ENCODE measurements at regions not wholly inside any gene's neighbourhood (a gene's known extent, or its start where the extent isn't known, plus 50 kb on each side); places are given as distances from the start of the nearest gene placed in this dataset.

GRCh38 chr9:90444609-90445204 lies 197.9 kb downstream of the DIRAS2 start:
- no peak for DNase-seq

- no peak for DNase-seq
Observed at GRCh38 chr9:90445391-90445790, 197.2 kb downstream of the DIRAS2 start.

GRCh38 chr9:90446200-90446948 lies 196.2 kb downstream of the DIRAS2 start:
- no peak for DNase-seq

DNA sequence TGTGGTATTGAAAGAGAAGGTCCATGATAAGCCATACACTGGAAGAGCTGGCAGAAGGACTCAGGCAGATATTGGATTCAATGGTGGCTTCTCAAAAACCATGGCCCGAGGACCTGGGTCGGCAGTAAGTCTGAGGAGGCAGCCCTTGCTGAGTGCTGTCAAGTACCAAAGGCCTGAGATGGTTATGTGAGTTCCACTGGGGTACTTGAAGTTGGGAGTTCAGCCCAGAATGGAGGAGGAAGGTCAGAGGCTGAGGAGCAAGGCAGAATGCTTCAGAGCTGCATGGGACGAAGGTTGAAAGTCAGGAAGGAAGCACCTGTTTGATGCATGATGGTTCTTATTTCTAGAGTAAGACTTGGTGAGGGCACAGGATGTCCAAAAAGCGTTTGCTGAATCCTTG lies 194.9 kb downstream of the DIRAS2 start:
- DNase-seq = no peak

GRCh38 chr9:90449213-90449925 lies 193.3 kb downstream of the DIRAS2 start:
- DNase-seq = no peak

DNA sequence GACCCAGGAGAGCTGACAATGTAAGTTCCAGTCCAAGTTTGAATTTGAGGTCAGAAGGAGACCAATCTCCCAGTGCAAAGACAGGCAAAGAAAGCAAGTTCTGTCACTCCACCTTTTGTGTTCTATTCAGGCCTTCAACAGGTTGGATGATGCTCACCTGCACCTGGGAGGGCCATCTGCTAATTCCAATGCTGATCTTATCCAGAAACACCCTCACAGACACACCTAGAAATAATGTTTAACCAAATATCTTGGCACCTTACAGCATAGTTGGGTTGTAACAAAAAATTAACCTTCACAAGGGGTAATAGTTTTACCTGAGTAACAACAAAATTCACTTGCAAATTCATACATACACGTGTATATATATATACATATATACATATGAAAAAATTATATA lies 190.8 kb downstream of the DIRAS2 start:
- DNase-seq = no peak

DNA sequence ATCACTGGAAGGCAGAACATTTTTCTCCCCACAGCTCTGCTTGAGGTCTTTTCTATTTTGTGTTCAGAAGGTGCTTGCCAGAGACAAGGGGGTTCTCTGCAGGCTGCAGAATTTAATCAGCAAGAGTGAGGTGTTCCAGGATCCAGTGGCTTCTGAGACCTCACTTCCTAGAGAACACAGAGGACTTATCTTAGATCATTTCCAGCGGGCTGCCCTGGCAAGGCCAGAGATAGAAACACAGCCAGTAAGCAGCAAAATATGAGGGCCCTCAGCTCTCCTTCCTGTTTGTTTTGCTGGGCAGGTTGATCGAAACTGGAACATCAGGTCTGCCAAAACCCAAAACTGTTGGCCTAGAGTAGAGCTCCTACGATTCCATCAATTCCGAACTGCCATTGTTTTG lies 187.3 kb downstream of the DIRAS2 start:
- DNase-seq = no peak

GRCh38 chr9:90457386-90458190 lies 185.0 kb downstream of the DIRAS2 start:
- no peak for DNase-seq

GRCh38 chr9:90458485-90458884 lies 184.1 kb downstream of the DIRAS2 start:
- DNase-seq = no peak

DNA sequence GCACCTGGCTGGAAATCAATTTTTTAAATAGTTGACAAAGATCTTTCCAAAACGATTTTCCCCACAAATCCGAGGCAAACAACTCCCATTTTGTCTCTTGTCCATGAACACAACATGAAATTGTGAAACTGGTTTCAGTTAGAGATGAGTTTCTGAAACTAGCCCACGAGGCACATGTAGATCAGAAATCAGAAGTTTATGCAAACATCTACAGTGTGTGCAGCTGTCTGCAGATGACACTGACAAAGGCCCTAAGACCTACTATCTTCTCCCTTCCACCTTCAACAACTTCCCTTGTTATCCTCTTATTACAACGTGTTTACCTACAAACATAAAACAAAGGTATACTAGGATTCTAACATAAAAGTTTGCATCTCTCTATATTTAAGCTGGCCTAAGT lies 183.3 kb downstream of the DIRAS2 start:
- DNase-seq = no peak

DNA sequence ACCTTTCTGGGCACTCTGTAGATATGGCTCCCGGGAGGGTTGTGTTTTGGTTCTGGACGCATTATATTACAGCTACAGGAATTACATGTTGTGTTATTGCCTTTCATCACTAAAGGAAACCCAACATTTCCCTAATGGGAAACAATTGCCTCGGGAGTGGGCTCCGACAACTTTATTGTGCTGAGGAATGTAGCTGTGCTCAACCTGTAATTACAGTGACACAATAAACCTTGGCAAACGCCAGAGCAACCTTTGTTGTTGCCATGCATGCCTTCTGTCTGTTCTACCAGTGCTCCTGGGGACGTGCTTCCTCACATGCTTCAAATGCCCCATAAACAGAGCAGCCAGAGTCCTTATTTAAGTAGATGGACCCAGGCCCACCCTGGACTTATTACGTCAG lies 182.4 kb downstream of the DIRAS2 start:
- DNase-seq = no peak

GRCh38 chr9:90464978-90465377 lies 177.6 kb downstream of the DIRAS2 start:
- no peak for DNase-seq

- no peak for DNase-seq
Observed at GRCh38 chr9:90466441-90466840, 176.2 kb downstream of the DIRAS2 start.

DNA sequence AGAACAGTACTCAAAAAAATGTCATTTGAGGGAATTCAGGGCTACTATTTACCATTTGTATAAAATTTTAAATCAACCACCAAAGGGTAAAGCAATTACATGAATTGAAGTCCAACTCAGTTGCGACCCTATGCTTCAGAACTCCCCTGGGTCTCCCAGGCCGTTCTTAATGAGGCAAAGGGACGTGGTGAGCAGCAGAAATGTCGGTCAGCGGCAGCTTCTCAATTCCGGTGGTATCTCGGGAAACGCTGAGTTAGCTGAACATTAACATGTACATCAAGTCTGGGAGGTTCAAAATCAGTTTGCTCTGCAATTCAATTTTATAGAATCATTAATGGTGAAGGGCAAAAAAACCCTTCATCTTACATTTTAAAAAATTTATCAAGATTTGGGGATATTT lies 173.2 kb downstream of the DIRAS2 start:
- no peak for DNase-seq

DNA sequence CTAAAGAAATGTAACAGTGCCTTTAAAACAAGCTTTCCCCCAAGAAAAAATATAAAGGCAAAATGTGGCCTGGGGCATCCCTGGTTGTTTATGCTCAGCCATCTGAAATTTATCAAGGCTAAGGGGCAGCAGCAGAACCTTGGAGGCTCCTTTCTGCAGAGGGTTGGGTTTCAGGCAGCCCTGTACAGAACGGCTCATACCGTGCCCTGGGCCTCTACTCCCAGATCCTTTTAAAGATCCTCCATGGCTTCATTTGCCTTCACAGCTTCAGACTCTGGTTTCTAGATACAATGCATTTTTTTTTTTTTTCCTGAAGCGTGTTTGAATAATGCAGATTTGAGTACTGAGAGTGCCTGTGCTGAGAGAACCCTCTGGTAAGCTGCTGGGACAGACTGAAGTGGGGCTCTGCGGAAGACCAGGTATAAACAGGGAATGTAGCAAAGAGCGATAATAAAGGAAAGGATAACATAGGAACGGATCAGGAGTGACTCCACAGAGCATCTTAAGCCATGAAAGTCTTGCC lies 172.7 kb downstream of the DIRAS2 start:
- no peak for DNase-seq

DNA sequence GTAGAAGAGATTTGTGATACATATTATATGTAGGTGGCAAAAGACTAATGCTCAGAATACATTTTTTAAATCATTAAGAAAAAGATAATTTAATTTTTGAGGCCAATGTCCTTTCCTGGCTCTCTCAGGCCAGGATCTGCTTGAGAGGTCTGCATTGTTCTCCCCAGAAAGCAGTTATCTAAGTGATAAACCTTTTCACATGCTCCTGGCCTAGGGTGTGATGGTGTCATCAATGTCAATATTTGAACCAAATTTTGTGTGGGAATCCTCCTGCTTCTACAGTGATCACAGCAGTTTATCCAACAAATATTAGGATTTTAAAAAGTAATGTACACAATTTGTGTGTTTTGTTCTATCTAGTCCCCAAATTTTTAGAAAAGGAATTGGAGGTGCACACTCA lies 166.6 kb downstream of the DIRAS2 start:
- no peak for DNase-seq

GRCh38 chr9:90477535-90477934 lies 165.1 kb downstream of the DIRAS2 start:
- DNase-seq = no peak

- DNase-seq = no peak
Observed at GRCh38 chr9:90478821-90479220, 163.8 kb downstream of the DIRAS2 start.

- DNase-seq = no peak
Observed at GRCh38 chr9:90485028-90485427, 157.6 kb downstream of the DIRAS2 start.

DNA sequence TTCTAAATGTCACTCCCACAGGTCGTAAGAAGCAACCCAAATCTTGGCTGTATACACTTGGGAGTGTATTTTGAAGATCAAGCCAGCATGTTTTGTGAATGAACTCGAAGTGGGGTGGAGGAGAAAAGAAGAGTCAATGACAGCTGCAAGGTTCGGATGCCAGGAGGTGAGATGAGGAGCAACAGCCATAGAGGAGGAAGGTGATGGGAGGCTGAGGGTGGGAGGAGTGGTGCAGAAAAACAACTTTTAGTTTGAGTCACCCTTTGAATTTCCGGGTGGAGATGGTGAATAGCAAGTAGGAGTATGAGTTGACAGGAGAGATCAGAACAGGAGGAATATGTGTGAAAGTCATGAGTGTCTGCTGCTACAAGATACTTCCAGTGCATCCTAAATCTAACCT lies 153.6 kb downstream of the DIRAS2 start:
- no peak for DNase-seq

- no peak for DNase-seq
Observed at GRCh38 chr9:90499761-90500160, 142.9 kb downstream of the DIRAS2 start.

DNA sequence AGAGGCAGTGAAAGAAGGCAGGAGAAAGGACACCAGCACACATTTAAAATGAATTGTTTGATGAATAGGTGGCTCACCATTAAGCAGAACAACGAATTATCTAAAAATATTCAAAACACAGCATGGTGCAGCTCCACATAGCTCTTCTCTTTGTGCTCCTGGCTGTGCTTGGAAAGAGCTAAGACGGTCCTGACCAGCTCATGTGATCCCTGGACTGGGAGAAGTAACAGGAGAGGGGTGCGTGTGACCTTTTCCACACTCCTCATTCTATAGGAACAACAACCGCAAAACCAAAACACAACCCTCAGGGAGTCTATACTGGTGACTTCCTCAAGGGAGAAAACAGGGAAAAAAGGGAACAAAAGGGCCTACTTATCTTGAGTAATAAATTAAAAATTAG lies 140.5 kb downstream of the DIRAS2 start:
- DNase-seq = no peak

DNA sequence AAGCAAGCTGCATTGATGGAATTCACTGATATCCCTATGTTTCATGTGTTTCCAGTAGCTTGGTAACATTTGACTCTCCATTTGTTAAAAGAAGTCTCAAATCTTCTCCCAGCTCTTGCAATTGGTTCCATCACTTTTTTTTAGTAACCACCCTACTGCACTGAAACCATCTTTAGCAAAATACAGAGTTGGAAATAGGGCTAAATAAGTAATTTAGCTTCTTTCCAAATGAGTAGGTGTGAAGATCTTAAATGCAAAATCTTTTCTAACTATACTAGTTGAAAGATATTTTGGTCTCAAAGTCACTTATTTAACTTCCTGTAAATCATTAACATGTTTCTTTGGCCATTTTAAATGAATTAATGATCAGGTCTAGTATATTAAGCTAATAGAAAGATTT lies 138.1 kb downstream of the DIRAS2 start:
- DNase-seq = peak in 1 of 5 donors; percentile 17

All from T-helper 1 cell (primary cell).